ENCODE measurements at regions not wholly inside any gene's neighbourhood (a gene's known extent, or its start where the extent isn't known, plus 50 kb on each side); places are given as distances from the start of the nearest gene placed in this dataset.
"Not testable (repeated sequence)": the region's sequence is repeated elsewhere in the genome, so short reads cannot be mapped to it uniquely, and the experiment has no call there.

DNA sequence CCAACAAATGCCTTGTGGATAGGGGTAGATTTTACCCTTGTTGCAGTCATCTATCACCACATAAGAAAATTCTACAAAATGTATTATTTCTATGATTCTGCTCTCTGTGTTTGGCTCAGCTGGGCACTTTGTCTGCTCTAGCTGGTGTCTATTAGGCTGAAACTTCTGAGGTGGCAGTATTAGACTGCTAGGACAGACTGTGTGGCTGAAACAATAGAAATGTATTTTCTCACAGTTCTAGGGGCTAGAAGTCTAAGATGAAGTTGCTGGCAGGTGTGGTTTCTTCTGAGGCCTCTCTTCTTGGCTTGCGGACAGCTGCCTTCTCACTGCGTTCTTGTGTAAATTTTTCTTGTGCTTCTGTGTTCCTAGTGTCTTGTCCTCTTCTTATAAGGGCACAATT is 1139.6 kb upstream of the LRRTM3 start:
- Histone ChIP-seq H3K36me3 (ENCODE audit: control insufficient read depth in 2 of 2, insufficient read depth in 2 of 2, low read length in 1 of 2) (no peaks in the 10 kb centered on the region), H3K27ac (ENCODE audit: low read depth in 2 of 2, low read length in 1 of 2) (no peak overlapping the region), H3K4me1 (ENCODE audit: control insufficient read depth in 2 of 2, insufficient read depth in 2 of 2, low read length in 1 of 2) (no peaks in the 10 kb centered on the region), H3K9me3 (ENCODE audit: control insufficient read depth in 2 of 2, insufficient read depth in 1 of 2, low read depth in 1 of 2, low read length in 1 of 2) (no peaks in the 10 kb centered on the region), H3K27me3 (ENCODE audit: control insufficient read depth in 1 of 2, insufficient read depth in 2 of 2, low read length in 2 of 2) (no peaks in the 10 kb centered on the region), H3K4me3 (ENCODE audit: low read depth in 1 of 2, low read length in 2 of 2) (no peak overlapping the region)
- WGBS, 2 donors = 92 to 94% methylated on average over 2 of the region's 2 CpGs

DNA sequence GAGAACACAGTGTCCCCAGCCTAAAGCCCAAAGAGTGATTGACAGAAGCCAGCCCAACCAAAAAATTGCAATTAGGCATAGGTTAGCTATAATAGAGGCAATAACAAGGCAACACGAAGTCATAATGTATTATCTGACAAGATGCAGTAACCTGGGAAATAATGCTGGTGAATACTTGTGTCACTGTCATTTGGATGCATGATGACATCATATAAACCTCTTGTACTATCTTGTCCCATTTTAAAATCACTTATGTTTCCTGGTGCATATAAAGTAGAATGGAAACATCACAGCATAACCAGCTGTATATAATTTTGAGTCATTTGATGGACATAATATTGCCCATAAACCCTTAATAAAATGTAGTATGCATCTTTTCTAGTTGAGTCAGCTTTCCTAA is 1138.3 kb upstream of the LRRTM3 start:
- Histone ChIP-seq H3K27ac (ENCODE audit: low read depth in 2 of 2, low read length in 1 of 2) (no peak overlapping the region), H3K27me3 (ENCODE audit: control insufficient read depth in 1 of 2, insufficient read depth in 2 of 2, low read length in 2 of 2) (no peaks in the 10 kb centered on the region), H3K9me3 (ENCODE audit: control insufficient read depth in 2 of 2, insufficient read depth in 1 of 2, low read depth in 1 of 2, low read length in 1 of 2) (no peaks in the 10 kb centered on the region), H3K36me3 (ENCODE audit: control insufficient read depth in 2 of 2, insufficient read depth in 2 of 2, low read length in 1 of 2) (no peaks in the 10 kb centered on the region), H3K4me3 (ENCODE audit: low read depth in 1 of 2, low read length in 2 of 2) (no peak overlapping the region), H3K4me1 (ENCODE audit: control insufficient read depth in 2 of 2, insufficient read depth in 2 of 2, low read length in 1 of 2) (no peaks in the 10 kb centered on the region)
- 63 to 88% methylated on average over 1 of the region's 1 CpG for WGBS, 2 donors

DNA sequence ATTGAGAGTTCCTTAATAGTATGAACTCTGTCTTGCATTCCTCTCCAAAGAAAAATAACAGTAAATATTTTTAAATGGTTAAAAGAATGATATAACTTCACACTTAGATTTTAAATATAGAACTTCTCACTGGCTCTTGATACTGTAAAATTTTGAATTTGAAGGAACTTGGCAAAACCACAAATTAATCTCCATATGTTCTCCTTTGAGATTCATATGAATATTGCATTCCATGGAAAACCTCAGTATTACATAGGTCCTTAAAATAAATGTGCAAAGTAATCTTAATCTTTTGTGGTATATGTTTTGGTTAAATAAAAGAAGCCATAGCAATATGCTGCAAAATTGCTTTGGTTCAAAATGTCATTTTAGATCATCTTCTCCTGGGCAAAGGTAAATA is 1137.6 kb upstream of the LRRTM3 start:
- Histone ChIP-seq H3K9me3 (ENCODE audit: control insufficient read depth in 2 of 2, insufficient read depth in 1 of 2, low read depth in 1 of 2, low read length in 1 of 2) (no peaks in the 10 kb centered on the region), H3K4me3 (ENCODE audit: low read depth in 1 of 2, low read length in 2 of 2) (no peak overlapping the region), H3K27ac (ENCODE audit: low read depth in 2 of 2, low read length in 1 of 2) (no peak overlapping the region), H3K27me3 (ENCODE audit: control insufficient read depth in 1 of 2, insufficient read depth in 2 of 2, low read length in 2 of 2) (no peaks in the 10 kb centered on the region), H3K36me3 (ENCODE audit: control insufficient read depth in 2 of 2, insufficient read depth in 2 of 2, low read length in 1 of 2) (no peaks in the 10 kb centered on the region), H3K4me1 (ENCODE audit: control insufficient read depth in 2 of 2, insufficient read depth in 2 of 2, low read length in 1 of 2) (no peaks in the 10 kb centered on the region)

DNA sequence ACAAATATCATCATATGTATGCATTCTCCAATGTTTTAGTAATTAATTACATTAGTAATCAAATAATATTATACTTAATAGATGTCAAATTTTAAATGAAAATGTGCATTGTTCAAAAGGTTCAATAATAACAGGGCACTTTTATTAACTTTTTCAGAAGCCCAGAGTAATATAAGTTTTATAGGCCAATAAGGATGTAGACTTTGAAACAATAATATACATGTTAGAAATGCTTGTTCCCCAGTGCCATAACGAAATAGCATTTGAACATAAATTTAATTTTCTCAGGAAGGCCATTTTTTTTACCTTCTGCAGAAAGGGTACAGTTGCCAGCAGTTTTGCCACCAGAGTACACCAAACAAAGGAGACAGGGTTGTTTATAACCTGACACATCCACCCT is 1133.9 kb upstream of the LRRTM3 start:
- Histone ChIP-seq H3K9me3 (ENCODE audit: control insufficient read depth in 2 of 2, insufficient read depth in 1 of 2, low read depth in 1 of 2, low read length in 1 of 2) (no peaks in the 10 kb centered on the region), H3K4me3 (ENCODE audit: low read depth in 1 of 2, low read length in 2 of 2) (no peak overlapping the region), H3K27me3 (ENCODE audit: control insufficient read depth in 1 of 2, insufficient read depth in 2 of 2, low read length in 2 of 2) (no peaks in the 10 kb centered on the region), H3K27ac (ENCODE audit: low read depth in 2 of 2, low read length in 1 of 2) (no peak overlapping the region), H3K36me3 (ENCODE audit: control insufficient read depth in 2 of 2, insufficient read depth in 2 of 2, low read length in 1 of 2) (no peaks in the 10 kb centered on the region), H3K4me1 (ENCODE audit: control insufficient read depth in 2 of 2, insufficient read depth in 2 of 2, low read length in 1 of 2) (no peaks in the 10 kb centered on the region)
- 57 to 67% methylated on average over 1 of the region's 1 CpG for WGBS, 2 donors

DNA sequence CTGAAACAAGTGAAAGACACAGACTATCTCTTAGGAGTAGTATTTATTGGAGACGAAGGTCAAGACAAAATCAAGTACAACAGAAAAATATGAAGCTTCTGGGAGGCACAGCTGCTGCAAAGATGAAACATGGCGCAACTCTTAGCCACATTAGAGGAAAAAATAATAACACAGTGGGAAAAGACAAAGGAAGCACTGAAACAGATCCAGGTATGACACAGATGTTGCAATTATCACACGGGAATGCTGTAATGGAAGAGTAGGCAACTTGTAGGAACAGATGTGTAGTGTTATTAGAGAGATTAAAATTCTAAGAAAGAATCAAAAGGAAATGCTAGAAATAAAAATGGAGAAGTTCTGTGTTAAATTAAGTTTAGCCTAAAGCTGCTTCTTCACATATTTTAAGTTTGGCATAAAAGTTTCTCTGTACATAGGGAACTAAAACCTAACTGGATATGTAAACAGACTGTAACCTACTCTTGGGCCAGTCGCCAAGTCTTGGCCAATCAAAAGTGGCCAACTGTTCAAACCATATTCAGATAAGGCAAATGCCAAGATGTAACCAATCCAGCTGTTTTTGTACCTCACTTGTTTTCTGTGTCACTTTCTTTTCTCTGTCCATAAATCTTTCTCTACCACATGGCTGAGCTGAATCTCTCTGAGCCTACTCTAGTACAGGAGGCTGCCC is 1132.0 kb upstream of the LRRTM3 start:
- Histone ChIP-seq H3K4me1 (ENCODE audit: control insufficient read depth in 2 of 2, insufficient read depth in 2 of 2, low read length in 1 of 2) (no peaks in the 10 kb centered on the region), H3K27me3 (ENCODE audit: control insufficient read depth in 1 of 2, insufficient read depth in 2 of 2, low read length in 2 of 2) (no peaks in the 10 kb centered on the region), H3K9me3 (ENCODE audit: control insufficient read depth in 2 of 2, insufficient read depth in 1 of 2, low read depth in 1 of 2, low read length in 1 of 2) (no peaks in the 10 kb centered on the region), H3K4me3 (ENCODE audit: low read depth in 1 of 2, low read length in 2 of 2) (no peak overlapping the region), H3K27ac (ENCODE audit: low read depth in 2 of 2, low read length in 1 of 2) (no peak overlapping the region), H3K36me3 (ENCODE audit: control insufficient read depth in 2 of 2, insufficient read depth in 2 of 2, low read length in 1 of 2) (no peaks in the 10 kb centered on the region)
- WGBS, 2 donors = 62 to 66% methylated on average over 4 of the region's 4 CpGs

DNA sequence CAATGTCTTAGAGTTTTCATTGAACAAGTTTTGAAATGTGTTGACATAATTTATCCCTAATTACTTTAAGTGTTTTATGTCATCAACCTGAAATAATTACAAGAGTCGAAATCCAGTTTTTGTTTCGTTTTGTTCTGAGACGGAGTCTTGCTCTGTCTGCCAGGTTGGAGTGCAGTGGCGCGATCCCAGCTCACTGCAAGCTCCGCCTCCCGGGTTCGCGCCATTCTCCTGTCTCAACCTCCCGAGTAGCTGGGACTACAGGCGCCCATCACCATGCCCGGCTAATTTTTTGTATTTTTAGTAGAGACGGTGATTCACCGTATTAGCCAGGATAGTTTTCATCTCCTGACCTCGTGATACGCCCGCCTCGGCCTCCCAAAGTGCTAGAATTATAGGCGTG is 1131.0 kb upstream of the LRRTM3 start:
- H3K4me3 ChIP-seq (ENCODE audit: low read depth in 1 of 2, low read length in 2 of 2); H3K36me3 ChIP-seq (ENCODE audit: control insufficient read depth in 2 of 2, insufficient read depth in 2 of 2, low read length in 1 of 2); H3K4me1 ChIP-seq (ENCODE audit: control insufficient read depth in 2 of 2, insufficient read depth in 2 of 2, low read length in 1 of 2); H3K27me3 ChIP-seq (ENCODE audit: control insufficient read depth in 1 of 2, insufficient read depth in 2 of 2, low read length in 2 of 2); H3K9me3 ChIP-seq (ENCODE audit: control insufficient read depth in 2 of 2, insufficient read depth in 1 of 2, low read depth in 1 of 2, low read length in 1 of 2); H3K27ac ChIP-seq (ENCODE audit: low read depth in 2 of 2, low read length in 1 of 2): not testable (repeated sequence)
- WGBS, 2 donors = 93% methylated on average over 19 of the region's 19 CpGs

DNA sequence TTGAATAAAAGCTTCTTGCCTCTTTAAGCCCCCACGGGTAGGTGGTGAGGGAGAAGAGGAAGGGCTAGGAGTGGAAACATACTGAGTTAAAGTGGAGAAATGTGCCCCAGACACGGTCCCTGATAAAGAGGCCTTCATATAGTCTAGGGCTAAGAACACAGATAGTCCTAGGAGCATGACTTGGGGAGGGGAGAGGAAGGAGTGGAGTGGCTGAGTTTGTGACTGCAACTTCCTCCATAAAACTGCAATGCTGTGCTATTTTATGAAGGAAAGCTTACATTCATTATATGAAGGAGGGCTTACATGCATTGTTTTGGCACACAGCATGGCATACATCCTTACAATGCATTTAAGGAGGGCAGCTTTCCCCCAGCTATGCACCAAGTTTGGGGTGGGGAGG is 1129.4 kb upstream of the LRRTM3 start:
- Histone ChIP-seq H3K9me3 (ENCODE audit: control insufficient read depth in 2 of 2, insufficient read depth in 1 of 2, low read depth in 1 of 2, low read length in 1 of 2) (no peaks in the 10 kb centered on the region), H3K27me3 (ENCODE audit: control insufficient read depth in 1 of 2, insufficient read depth in 2 of 2, low read length in 2 of 2) (no peaks in the 10 kb centered on the region), H3K4me3 (ENCODE audit: low read depth in 1 of 2, low read length in 2 of 2) (no peak overlapping the region), H3K36me3 (ENCODE audit: control insufficient read depth in 2 of 2, insufficient read depth in 2 of 2, low read length in 1 of 2) (no peaks in the 10 kb centered on the region), H3K4me1 (ENCODE audit: control insufficient read depth in 2 of 2, insufficient read depth in 2 of 2, low read length in 1 of 2) (no peaks in the 10 kb centered on the region), H3K27ac (ENCODE audit: low read depth in 2 of 2, low read length in 1 of 2) (no peak overlapping the region)
- 53 to 55% methylated on average over 2 of the region's 2 CpGs for WGBS, 2 donors

DNA sequence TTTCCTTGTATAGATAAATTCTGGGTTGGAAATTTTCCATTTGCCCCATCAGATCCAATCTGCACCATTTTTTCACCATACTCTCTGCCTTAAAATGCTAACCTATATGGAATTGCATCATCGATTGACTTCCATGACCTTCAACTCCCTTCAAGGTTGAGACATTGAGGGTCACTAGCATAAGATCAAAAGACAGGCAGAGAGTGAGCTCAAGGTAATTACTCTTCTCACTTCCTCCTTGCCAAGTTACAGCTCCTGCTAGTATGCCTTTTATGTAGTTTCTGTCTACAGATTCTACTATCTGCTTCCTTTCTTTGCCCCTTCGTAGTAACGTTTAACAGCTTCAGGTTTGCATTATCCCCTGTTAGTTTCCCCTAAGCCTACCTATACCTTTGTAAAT is 1127.7 kb upstream of the LRRTM3 start:
- Histone ChIP-seq H3K4me1 (ENCODE audit: control insufficient read depth in 2 of 2, insufficient read depth in 2 of 2, low read length in 1 of 2) (no peaks in the 10 kb centered on the region), H3K4me3 (ENCODE audit: low read depth in 1 of 2, low read length in 2 of 2) (no peak overlapping the region), H3K27me3 (ENCODE audit: control insufficient read depth in 1 of 2, insufficient read depth in 2 of 2, low read length in 2 of 2) (no peaks in the 10 kb centered on the region), H3K27ac (ENCODE audit: low read depth in 2 of 2, low read length in 1 of 2) (no peak overlapping the region), H3K9me3 (ENCODE audit: control insufficient read depth in 2 of 2, insufficient read depth in 1 of 2, low read depth in 1 of 2, low read length in 1 of 2) (no peaks in the 10 kb centered on the region), H3K36me3 (ENCODE audit: control insufficient read depth in 2 of 2, insufficient read depth in 2 of 2, low read length in 1 of 2) (no peaks in the 10 kb centered on the region)
- WGBS, 2 donors = 84 to 89% methylated on average over 3 of the region's 3 CpGs

DNA sequence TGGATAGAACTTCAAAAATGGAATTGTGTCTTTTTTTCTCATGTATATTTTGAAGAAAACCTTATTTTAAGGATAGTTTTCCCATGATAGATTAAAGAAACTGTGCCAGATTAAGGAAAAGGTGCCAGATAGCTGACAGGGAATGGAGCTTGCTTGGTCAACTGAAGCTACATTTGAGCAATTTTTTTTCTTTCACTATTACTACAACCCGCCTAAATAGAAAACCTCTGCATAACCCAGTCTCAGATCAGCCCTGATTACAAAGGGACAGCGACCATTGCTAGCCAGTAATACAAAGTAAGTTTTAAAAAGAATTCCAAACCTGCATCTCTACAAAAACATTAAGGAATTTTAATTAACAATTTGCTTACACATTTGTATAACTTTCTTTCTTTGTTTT is 1123.4 kb upstream of the LRRTM3 start:
- H3K27me3 ChIP-seq (ENCODE audit: control insufficient read depth in 1 of 2, insufficient read depth in 2 of 2, low read length in 2 of 2) = no peaks in the 10 kb centered on the region
- 70 to 84% methylated on average over 2 of the region's 2 CpGs for WGBS, 2 donors
- H3K4me1 ChIP-seq (ENCODE audit: control insufficient read depth in 2 of 2, insufficient read depth in 2 of 2, low read length in 1 of 2) = no peaks in the 10 kb centered on the region
- no peaks in the 10 kb centered on the region for H3K36me3 ChIP-seq (ENCODE audit: control insufficient read depth in 2 of 2, insufficient read depth in 2 of 2, low read length in 1 of 2)
- H3K4me3 ChIP-seq (ENCODE audit: low read depth in 1 of 2, low read length in 2 of 2) = no peak overlapping the region
- H3K27ac ChIP-seq (ENCODE audit: low read depth in 2 of 2, low read length in 1 of 2) = no peak overlapping the region
- no peaks in the 10 kb centered on the region for H3K9me3 ChIP-seq (ENCODE audit: control insufficient read depth in 2 of 2, insufficient read depth in 1 of 2, low read depth in 1 of 2, low read length in 1 of 2)

DNA sequence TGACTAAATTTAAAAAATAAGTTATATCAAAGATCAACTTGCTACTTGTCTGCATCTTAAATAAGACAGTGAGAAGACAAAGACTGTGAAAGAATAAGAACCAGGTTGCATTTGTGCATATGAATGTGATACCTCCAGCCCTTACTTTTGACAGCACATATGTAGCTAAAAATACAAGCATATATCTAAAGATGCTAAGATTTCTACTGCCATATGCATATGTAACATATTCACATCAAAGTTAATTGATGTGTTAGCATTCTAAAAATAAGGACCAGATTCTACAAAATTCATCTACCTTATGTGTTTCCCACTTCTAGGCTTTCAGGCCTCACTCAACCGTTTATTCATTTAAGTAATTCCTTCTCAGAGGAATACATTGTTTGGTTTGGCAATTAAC is 1120.3 kb upstream of the LRRTM3 start:
- 34 to 65% methylated on average over 1 of the region's 1 CpG for WGBS, 2 donors
- H3K9me3 ChIP-seq (ENCODE audit: control insufficient read depth in 2 of 2, insufficient read depth in 1 of 2, low read depth in 1 of 2, low read length in 1 of 2) = no peaks in the 10 kb centered on the region

More for the DNA sequence above, 1120.3 kb upstream of the LRRTM3 start:
- H3K4me1 ChIP-seq (ENCODE audit: control insufficient read depth in 2 of 2, insufficient read depth in 2 of 2, low read length in 1 of 2) = no peaks in the 10 kb centered on the region
- no peaks in the 10 kb centered on the region for H3K27me3 ChIP-seq (ENCODE audit: control insufficient read depth in 1 of 2, insufficient read depth in 2 of 2, low read length in 2 of 2)
- no peak overlapping the region for H3K27ac ChIP-seq (ENCODE audit: low read depth in 2 of 2, low read length in 1 of 2)
- no peaks in the 10 kb centered on the region for H3K36me3 ChIP-seq (ENCODE audit: control insufficient read depth in 2 of 2, insufficient read depth in 2 of 2, low read length in 1 of 2)
- no peak overlapping the region for H3K4me3 ChIP-seq (ENCODE audit: low read depth in 1 of 2, low read length in 2 of 2)

Measured in esophagus (tissue), 2 donors.